SHP77 treated with DMSO at 0.1 percent for 48 hours (cell line): ENCODE measurements at regions not wholly inside any gene's neighbourhood (a gene's known extent, or its start where the extent isn't known, plus 50 kb on each side); places are given as distances from the start of the nearest gene placed in this dataset.

Experiments
- DNase-seq: peaks from one replicate; lab custom pipeline; 2025; lab: John Stamatoyannopoulos, UW

- no peak for DNase-seq
These were observed 254.1 kb downstream of the TRIB2 start for GRCh38 chr2:12970861-12971260.

GRCh38 chr2:12971581-12972365 is 255.0 kb downstream of the TRIB2 start:
- DNase-seq, result no peak

- no peak for DNase-seq
These were observed 261.5 kb downstream of the TRIB2 start for GRCh38 chr2:12978066-12978835.

- DNase-seq, result no peak
These were observed 262.3 kb downstream of the TRIB2 start for GRCh38 chr2:12979066-12979465.

GRCh38 chr2:12980817-12981216 is 264.1 kb downstream of the TRIB2 start:
- DNase-seq, result no peak

GRCh38 chr2:12982149-12982584 is 265.4 kb downstream of the TRIB2 start:
- DNase-seq, result no peak

- DNase-seq, result no peak
These were observed 270.5 kb downstream of the TRIB2 start for GRCh38 chr2:12987246-12987645.

GRCh38 chr2:12988279-12988678 is 271.5 kb downstream of the TRIB2 start:
- DNase-seq, result no peak

GRCh38 chr2:12990523-12990922 is 273.8 kb downstream of the TRIB2 start:
- DNase-seq, result no peak

- DNase-seq, result no peak
These were observed 281.9 kb downstream of the TRIB2 start for GRCh38 chr2:12998685-12999084.

GRCh38 chr2:13000664-13001363 is 284.1 kb downstream of the TRIB2 start:
- DNase-seq, result no peak

GRCh38 chr2:13001408-13001807 is 284.7 kb downstream of the TRIB2 start:
- DNase-seq, result no peak

GRCh38 chr2:13002536-13003331 is 286.0 kb downstream of the TRIB2 start:
- peak; percentile 26 for DNase-seq

- no peak for DNase-seq
These were observed 286.8 kb downstream of the TRIB2 start for GRCh38 chr2:13003500-13003899.

GRCh38 chr2:13005048-13005447 is 288.3 kb downstream of the TRIB2 start:
- no peak for DNase-seq

GRCh38 chr2:13005761-13006335 is 289.1 kb downstream of the TRIB2 start:
- peak; percentile 62 for DNase-seq

- no peak for DNase-seq
These were observed 289.7 kb downstream of the TRIB2 start for GRCh38 chr2:13006426-13006825.

- DNase-seq, result peak; percentile 88
These were observed 290.3 kb downstream of the TRIB2 start for GRCh38 chr2:13006829-13007717.

- DNase-seq, result no peak
These were observed 292.4 kb downstream of the TRIB2 start for GRCh38 chr2:13009027-13009642.

- no peak for DNase-seq
These were observed 293.5 kb downstream of the TRIB2 start for GRCh38 chr2:13010283-13010682.
